GM23338 (cell line): ENCODE measurements at regions not wholly inside any gene's neighbourhood (a gene's known extent, or its start where the extent isn't known, plus 50 kb on each side); places are given as distances from the start of the nearest gene placed in this dataset.
"Not testable (repeated sequence)": the region's sequence is repeated elsewhere in the genome, so short reads cannot be mapped to it uniquely, and the experiment has no call there.

ENCODE experiments used
- ATAC-seq: fragments of 200-7000 bp; cut with Tn5 transposase; 3 replicates; pipeline ENCODE4 v1.9.1; 2020
- DNase-seq: peaks from one replicate; pipeline ENCODE4 v3.0.0-alpha.2; 2015; ENCODE audit warnings: low spot score
- H2AFZ ChIP-seq: fragments of 200-600 bp; sonication (generic); 2 replicates; pipeline ENCODE4 v1.8.0; 2016; ENCODE audit warnings: antibody characterized with exemption, mild to moderate bottlenecking, moderate library complexity
- H3F3A ChIP-seq: fragments of 200-600 bp; sonication (generic); replicated peaks from 2 replicates; pipeline ENCODE4 v1.8.0; 2017; ENCODE audit warnings: antibody characterized with exemption, mixed run types, low read depth
- H3K27ac ChIP-seq: fragments of 200-600 bp; sonication (generic); 2 replicates; pipeline ENCODE4 v1.6.1; 2016; ENCODE audit warnings: low read depth
- H3K27me3 ChIP-seq: fragments of 200-600 bp; sonication (generic); 2 replicates; pipeline ENCODE4 v1.8.0; 2016; ENCODE audit warnings: mild to moderate bottlenecking, mixed run types, moderate library complexity; ENCODE audit not compliant: insufficient read depth
- H3K36me3 ChIP-seq: fragments of 200-600 bp; sonication (generic); 2 replicates; pipeline ENCODE4 v1.8.0; 2016; ENCODE audit warnings: mild to moderate bottlenecking; ENCODE audit not compliant: insufficient read depth
- H3K4me1 ChIP-seq: fragments of 200-600 bp; sonication (generic); 2 replicates; pipeline ENCODE4 v1.8.0; 2016; ENCODE audit warnings: mild to moderate bottlenecking, moderate library complexity; ENCODE audit not compliant: insufficient read depth
- H3K4me2 ChIP-seq: fragments of 200-600 bp; sonication (generic); 2 replicates; pipeline ENCODE4 v1.7.1; 2017; ENCODE audit warnings: mixed run types
- H3K4me3 ChIP-seq: fragments of 200-600 bp; sonication (generic); 2 replicates; pipeline ENCODE4 v1.6.1; 2016; ENCODE audit warnings: mixed run types
- H3K79me2 ChIP-seq: fragments of 200-600 bp; sonication (generic); replicated peaks from 2 replicates; pipeline ENCODE4 v1.8.0; 2017; ENCODE audit warnings: mild to moderate bottlenecking; ENCODE audit not compliant: insufficient read depth
- H3K9me2 ChIP-seq: fragments of 200-600 bp; sonication (generic); 2 replicates; pipeline ENCODE4 v1.8.0; 2017; ENCODE audit not compliant: insufficient read depth
- H4K20me1 ChIP-seq: fragments of 200-600 bp; sonication (generic); replicated peaks from 2 replicates; pipeline ENCODE4 v1.8.0; 2017; ENCODE audit warnings: mild to moderate bottlenecking; ENCODE audit not compliant: insufficient read depth
- H3K27ac Mint-ChIP-seq: 2 replicates; pipeline ENCODE4 v1.8.0; 2020; ENCODE audit warnings: inconsistent platforms, mild to moderate bottlenecking, moderate library complexity, mixed read lengths
- H3K27me3 Mint-ChIP-seq: 3 replicates; pipeline ENCODE4 v1.8.0; 2022; ENCODE audit warnings: low read depth, mild to moderate bottlenecking, moderate library complexity, mixed read lengths, inconsistent platforms; ENCODE audit not compliant: insufficient read depth, poor library complexity
- H3K36me3 Mint-ChIP-seq: 3 replicates; pipeline ENCODE4 v1.8.0; 2021; ENCODE audit warnings: low read depth, mild to moderate bottlenecking, inconsistent platforms, moderate library complexity, mixed read lengths
- H3K4me1 Mint-ChIP-seq: 3 replicates; pipeline ENCODE4 v1.8.0; 2020; ENCODE audit warnings: mild to moderate bottlenecking, inconsistent platforms, mixed read lengths
- H3K4me3 Mint-ChIP-seq: 3 replicates; pipeline ENCODE4 v1.8.0; 2021; ENCODE audit warnings: moderate library complexity, mild to moderate bottlenecking, inconsistent platforms, mixed read lengths
- H3K9me3 Mint-ChIP-seq: 3 replicates; pipeline ENCODE4 v1.8.0; 2020; ENCODE audit warnings: moderate library complexity, mild to moderate bottlenecking, inconsistent platforms, mixed read lengths
- CREB1 ChIP-seq: fragments of 250-450 bp; sonication (Bioruptor Pico); IDR thresholded peaks from 2 replicates; pipeline ENCODE4 v1.5.0; 2020; ENCODE audit warnings: low read depth, mild to moderate bottlenecking, moderate library complexity
- JUNB ChIP-seq: IDR thresholded peaks from one replicate; pipeline ENCODE4 v1.6.1; 2016; ENCODE audit warnings: antibody characterized with exemption; ENCODE audit not compliant: unreplicated experiment
- NANOG ChIP-seq: IDR thresholded peaks from 2 replicates; pipeline ENCODE4 v1.6.1; 2016; ENCODE audit warnings: antibody characterized with exemption, borderline replicate concordance
- POLR2AphosphoS5 ChIP-seq: IDR thresholded peaks from 2 replicates; pipeline ENCODE4 v1.6.1; 2016; ENCODE audit warnings: antibody characterized with exemption, low read depth
- STAT1 ChIP-seq: IDR thresholded peaks from one replicate; pipeline ENCODE4 v1.6.1; 2016; ENCODE audit warnings: antibody characterized with exemption; ENCODE audit not compliant: unreplicated experiment
- ZNF331 ChIP-seq: fragments of 250-450 bp; sonication (Bioruptor Pico); IDR thresholded peaks from 2 replicates; pipeline ENCODE4 v1.5.0; 2020; ENCODE audit warnings: low read depth, mild to moderate bottlenecking, moderate library complexity
- TF ChIP-seq, protein P1 (sequence below): fragments of 250-450 bp; sonication (Bioruptor Pico); IDR thresholded peaks from 2 replicates; pipeline ENCODE4 v1.5.0; 2020; ENCODE audit warnings: mild to moderate bottlenecking, moderate library complexity
- TF ChIP-seq, protein P2 (sequence below): IDR thresholded peaks from 2 replicates; pipeline ENCODE4 v1.6.1; 2016; ENCODE audit warnings: antibody characterized with exemption
- TF ChIP-seq, protein P3 (sequence below), 2 experiments: fragments of 200-600 bp in 1 of 2; sonication (generic) in 1 of 2; conservative IDR thresholded peaks; 2 replicates each; pipeline versions ENCODE4 v1.5.1 to v1.6.1; 2016 to 2017; ENCODE audit warnings: antibody characterized with exemption in 2 of 2, low read depth in 2 of 2, mild to moderate bottlenecking in 2 of 2, moderate library complexity in 1 of 2

DNA sequence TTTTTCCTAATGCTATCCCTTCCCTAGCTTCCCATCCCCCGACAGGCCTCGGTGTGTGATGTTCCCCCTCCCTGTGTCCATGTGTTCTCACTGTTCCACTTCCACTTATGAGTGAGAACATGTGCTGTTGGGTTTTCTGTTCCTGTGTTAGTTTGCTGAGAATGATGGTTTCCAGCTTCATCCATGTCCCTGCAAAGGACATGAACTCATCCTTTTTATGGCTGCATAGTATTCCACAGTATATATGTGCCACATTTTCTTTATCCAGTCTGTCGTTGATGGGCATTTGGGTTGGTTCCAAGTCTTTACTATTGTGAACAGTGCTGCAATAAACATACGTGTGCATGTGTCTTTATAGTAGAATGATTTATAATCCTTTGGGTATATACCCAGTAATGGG lies 279.2 kb downstream of the KCNRG start:
- H3K9me2 ChIP-seq, H3K4me1 Mint-ChIP-seq, H3K79me2 ChIP-seq, H3K4me2 ChIP-seq, H3K27ac ChIP-seq, H2AFZ ChIP-seq, H3K27ac Mint-ChIP-seq, H3K36me3 Mint-ChIP-seq, H3K27me3 ChIP-seq, DNase-seq, H4K20me1 ChIP-seq, H3K36me3 ChIP-seq, H3F3A ChIP-seq, H3K9me3 Mint-ChIP-seq, H3K4me1 ChIP-seq, H3K27me3 Mint-ChIP-seq, ATAC-seq, H3K4me3 ChIP-seq, H3K4me3 Mint-ChIP-seq: not testable (repeated sequence)

DNA sequence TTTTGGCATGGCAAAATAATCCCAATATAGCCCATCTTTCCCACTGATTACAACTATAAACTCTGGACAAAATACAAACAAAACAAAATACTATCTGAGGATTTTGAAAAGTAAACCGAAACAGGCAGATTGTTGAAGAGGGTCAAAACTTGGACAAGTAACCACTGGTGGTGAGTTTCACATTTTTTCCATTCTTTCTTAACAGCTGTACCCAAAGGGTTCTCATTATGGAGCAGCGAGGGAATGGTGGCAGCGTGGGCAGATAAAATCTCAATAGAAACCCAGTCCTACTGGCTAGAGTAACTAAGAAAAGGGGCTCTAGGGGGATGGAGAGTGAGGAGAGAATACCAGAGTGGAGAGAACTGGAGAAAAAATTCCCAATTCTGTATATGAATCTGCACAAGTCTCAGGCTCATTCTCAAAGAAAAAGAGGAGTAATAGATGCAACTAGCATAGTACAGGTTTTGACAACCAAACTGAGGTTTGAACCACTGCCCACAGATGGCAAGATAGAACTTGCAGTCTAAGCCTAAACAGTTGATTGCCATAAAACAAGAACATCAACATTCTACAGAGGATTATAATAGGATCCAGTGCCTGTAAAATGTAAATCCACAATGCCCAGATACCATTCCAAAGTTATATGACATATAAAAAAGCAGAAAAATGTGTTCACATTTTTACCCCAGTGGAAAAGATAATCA lies 284.5 kb downstream of the KCNRG start:
- peaks cover 3% of the 10 kb centered on the region; the same call in 2 of the 3 replicates for H3K9me3 Mint-ChIP-seq
- no peaks in the 10 kb centered on the region for H3K36me3 ChIP-seq
- ATAC-seq (no peak), DNase-seq (no peak)
- H3K4me3 ChIP-seq: no peak overlapping the region
- no peaks in the 10 kb centered on the region; the same call in 1 of the 2 replicates for H3K9me2 ChIP-seq
- no peaks in the 10 kb centered on the region for H3K4me1 Mint-ChIP-seq
- no peak overlapping the region for H3K27ac Mint-ChIP-seq
- no peaks in the 10 kb centered on the region for H3F3A ChIP-seq
- no peak overlapping the region for H3K4me3 Mint-ChIP-seq
- no peaks in the 10 kb centered on the region for H3K79me2 ChIP-seq
- no peaks in the 10 kb centered on the region for H3K27me3 ChIP-seq
- no peaks in the 10 kb centered on the region for H3K27me3 Mint-ChIP-seq
- H3K27ac ChIP-seq: no peak overlapping the region
- H4K20me1 ChIP-seq: no peaks in the 10 kb centered on the region; the same call in 1 of the 2 replicates
- no peaks in the 10 kb centered on the region for H3K4me1 ChIP-seq
- H3K4me2 ChIP-seq: no peak overlapping the region
- H3K36me3 Mint-ChIP-seq: no peaks in the 10 kb centered on the region
- no peak overlapping the region for H2AFZ ChIP-seq
- TF ChIP-seq, protein P1, sequence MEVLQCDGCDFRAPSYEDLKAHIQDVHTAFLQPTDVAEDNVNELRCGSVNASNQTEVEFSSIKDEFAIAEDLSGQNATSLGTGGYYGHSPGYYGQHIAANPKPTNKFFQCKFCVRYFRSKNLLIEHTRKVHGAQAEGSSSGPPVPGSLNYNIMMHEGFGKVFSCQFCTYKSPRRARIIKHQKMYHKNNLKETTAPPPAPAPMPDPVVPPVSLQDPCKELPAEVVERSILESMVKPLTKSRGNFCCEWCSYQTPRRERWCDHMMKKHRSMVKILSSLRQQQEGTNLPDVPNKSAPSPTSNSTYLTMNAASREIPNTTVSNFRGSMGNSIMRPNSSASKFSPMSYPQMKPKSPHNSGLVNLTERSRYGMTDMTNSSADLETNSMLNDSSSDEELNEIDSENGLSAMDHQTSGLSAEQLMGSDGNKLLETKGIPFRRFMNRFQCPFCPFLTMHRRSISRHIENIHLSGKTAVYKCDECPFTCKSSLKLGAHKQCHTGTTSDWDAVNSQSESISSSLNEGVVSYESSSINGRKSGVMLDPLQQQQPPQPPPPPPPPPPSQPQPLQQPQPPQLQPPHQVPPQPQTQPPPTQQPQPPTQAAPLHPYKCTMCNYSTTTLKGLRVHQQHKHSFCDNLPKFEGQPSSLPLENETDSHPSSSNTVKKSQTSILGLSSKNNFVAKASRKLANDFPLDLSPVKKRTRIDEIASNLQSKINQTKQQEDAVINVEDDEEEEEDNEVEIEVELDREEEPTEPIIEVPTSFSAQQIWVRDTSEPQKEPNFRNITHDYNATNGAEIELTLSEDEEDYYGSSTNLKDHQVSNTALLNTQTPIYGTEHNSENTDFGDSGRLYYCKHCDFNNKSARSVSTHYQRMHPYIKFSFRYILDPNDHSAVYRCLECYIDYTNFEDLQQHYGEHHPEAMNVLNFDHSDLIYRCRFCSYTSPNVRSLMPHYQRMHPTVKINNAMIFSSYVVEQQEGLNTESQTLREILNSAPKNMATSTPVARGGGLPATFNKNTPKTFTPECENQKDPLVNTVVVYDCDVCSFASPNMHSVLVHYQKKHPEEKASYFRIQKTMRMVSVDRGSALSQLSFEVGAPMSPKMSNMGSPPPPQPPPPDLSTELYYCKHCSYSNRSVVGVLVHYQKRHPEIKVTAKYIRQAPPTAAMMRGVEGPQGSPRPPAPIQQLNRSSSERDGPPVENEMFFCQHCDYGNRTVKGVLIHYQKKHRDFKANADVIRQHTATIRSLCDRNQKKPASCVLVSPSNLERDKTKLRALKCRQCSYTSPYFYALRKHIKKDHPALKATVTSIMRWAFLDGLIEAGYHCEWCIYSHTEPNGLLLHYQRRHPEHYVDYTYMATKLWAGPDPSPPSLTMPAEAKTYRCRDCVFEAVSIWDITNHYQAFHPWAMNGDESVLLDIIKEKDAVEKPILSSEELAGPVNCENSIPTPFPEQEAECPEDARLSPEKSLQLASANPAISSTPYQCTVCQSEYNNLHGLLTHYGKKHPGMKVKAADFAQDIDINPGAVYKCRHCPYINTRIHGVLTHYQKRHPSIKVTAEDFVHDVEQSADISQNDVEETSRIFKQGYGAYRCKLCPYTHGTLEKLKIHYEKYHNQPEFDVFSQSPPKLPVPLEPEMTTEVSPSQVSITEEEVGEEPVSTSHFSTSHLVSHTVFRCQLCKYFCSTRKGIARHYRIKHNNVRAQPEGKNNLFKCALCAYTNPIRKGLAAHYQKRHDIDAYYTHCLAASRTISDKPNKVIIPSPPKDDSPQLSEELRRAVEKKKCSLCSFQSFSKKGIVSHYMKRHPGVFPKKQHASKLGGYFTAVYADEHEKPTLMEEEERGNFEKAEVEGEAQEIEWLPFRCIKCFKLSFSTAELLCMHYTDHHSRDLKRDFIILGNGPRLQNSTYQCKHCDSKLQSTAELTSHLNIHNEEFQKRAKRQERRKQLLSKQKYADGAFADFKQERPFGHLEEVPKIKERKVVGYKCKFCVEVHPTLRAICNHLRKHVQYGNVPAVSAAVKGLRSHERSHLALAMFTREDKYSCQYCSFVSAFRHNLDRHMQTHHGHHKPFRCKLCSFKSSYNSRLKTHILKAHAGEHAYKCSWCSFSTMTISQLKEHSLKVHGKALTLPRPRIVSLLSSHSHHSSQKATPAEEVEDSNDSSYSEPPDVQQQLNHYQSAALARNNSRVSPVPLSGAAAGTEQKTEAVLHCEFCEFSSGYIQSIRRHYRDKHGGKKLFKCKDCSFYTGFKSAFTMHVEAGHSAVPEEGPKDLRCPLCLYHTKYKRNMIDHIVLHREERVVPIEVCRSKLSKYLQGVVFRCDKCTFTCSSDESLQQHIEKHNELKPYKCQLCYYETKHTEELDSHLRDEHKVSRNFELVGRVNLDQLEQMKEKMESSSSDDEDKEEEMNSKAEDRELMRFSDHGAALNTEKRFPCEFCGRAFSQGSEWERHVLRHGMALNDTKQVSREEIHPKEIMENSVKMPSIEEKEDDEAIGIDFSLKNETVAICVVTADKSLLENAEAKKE: no peak
- no peak for TF ChIP-seq CREB1 (CRISPR knock-in tag)
- no peak for TF ChIP-seq POLR2AphosphoS5
- no peak for TF ChIP-seq STAT1
- TF ChIP-seq JUNB: no peak
- TF ChIP-seq, protein P2, sequence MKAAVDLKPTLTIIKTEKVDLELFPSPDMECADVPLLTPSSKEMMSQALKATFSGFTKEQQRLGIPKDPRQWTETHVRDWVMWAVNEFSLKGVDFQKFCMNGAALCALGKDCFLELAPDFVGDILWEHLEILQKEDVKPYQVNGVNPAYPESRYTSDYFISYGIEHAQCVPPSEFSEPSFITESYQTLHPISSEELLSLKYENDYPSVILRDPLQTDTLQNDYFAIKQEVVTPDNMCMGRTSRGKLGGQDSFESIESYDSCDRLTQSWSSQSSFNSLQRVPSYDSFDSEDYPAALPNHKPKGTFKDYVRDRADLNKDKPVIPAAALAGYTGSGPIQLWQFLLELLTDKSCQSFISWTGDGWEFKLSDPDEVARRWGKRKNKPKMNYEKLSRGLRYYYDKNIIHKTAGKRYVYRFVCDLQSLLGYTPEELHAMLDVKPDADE: no peak
- TF ChIP-seq, protein P3, sequence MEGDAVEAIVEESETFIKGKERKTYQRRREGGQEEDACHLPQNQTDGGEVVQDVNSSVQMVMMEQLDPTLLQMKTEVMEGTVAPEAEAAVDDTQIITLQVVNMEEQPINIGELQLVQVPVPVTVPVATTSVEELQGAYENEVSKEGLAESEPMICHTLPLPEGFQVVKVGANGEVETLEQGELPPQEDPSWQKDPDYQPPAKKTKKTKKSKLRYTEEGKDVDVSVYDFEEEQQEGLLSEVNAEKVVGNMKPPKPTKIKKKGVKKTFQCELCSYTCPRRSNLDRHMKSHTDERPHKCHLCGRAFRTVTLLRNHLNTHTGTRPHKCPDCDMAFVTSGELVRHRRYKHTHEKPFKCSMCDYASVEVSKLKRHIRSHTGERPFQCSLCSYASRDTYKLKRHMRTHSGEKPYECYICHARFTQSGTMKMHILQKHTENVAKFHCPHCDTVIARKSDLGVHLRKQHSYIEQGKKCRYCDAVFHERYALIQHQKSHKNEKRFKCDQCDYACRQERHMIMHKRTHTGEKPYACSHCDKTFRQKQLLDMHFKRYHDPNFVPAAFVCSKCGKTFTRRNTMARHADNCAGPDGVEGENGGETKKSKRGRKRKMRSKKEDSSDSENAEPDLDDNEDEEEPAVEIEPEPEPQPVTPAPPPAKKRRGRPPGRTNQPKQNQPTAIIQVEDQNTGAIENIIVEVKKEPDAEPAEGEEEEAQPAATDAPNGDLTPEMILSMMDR (conservative IDR thresholded peaks at IDR 0.05; ENCODE audit: low read depth in 2 of 2): no peak
- TF ChIP-seq NANOG: no peak
- no peak for TF ChIP-seq ZNF331
